HepG2 (cell line): ENCODE measurements at regions not wholly inside any gene's neighbourhood (a gene's known extent, or its start where the extent isn't known, plus 50 kb on each side); places are given as distances from the start of the nearest gene placed in this dataset.

Experiments used
- SMAD1 ChIP-seq: sonication (generic); formaldehyde crosslinking; IDR thresholded peaks from 2 replicates; pipeline ENCODE4 v1.4.0; 2020; ENCODE audit warnings: missing genetic modification reagents, low read depth, mild to moderate bottlenecking, borderline replicate concordance
- TF ChIP-seq, protein P1 (sequence below): sonication (generic); formaldehyde crosslinking; IDR thresholded peaks from 2 replicates; pipeline ENCODE4 v1.5.0; 2020; ENCODE audit warnings: missing genetic modification reagents, mild to moderate bottlenecking, borderline replicate concordance
- TF ChIP-seq, protein P2 (sequence below): sonication (generic); formaldehyde crosslinking; IDR thresholded peaks from 2 replicates; pipeline ENCODE4 v1.4.0; 2020; ENCODE audit warnings: missing genetic modification reagents

DNA sequence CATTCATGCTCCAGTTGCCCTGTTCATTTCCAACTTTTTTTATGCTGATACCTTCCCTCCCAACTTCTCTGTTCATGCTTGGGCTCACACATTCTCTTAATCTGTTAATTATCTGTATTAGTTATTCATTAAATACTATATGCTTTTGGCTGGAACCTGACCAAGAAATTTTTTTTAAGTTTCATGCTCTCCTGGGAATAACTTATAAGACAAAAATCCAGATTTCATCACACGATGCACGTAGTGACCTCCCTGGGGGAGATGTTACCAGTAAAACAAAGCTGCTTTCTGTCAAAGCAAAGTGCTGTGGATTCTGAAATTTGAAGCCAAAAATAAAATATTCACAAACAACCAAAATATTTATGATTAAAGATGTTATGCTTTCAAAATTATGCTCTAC is 215.0 kb upstream of the USP15 start:
- TF ChIP-seq, protein P1, sequence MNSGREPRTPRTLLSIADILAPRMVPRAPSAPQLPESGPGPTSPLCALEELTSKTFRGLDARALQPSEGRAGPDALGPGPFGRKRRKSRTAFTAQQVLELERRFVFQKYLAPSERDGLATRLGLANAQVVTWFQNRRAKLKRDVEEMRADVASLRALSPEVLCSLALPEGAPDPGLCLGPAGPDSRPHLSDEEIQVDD, result no peak
- TF ChIP-seq SMAD1, result no peak
- TF ChIP-seq, protein P2, sequence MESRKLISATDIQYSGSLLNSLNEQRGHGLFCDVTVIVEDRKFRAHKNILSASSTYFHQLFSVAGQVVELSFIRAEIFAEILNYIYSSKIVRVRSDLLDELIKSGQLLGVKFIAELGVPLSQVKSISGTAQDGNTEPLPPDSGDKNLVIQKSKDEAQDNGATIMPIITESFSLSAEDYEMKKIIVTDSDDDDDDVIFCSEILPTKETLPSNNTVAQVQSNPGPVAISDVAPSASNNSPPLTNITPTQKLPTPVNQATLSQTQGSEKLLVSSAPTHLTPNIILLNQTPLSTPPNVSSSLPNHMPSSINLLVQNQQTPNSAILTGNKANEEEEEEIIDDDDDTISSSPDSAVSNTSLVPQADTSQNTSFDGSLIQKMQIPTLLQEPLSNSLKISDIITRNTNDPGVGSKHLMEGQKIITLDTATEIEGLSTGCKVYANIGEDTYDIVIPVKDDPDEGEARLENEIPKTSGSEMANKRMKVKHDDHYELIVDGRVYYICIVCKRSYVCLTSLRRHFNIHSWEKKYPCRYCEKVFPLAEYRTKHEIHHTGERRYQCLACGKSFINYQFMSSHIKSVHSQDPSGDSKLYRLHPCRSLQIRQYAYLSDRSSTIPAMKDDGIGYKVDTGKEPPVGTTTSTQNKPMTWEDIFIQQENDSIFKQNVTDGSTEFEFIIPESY (CRISPR knock-in tag), result no peak
